Stimulated activated CD4-positive, alpha-beta T cell treated with anti-CD3 and anti-CD28 coated beads, Interleukin-15, amount 100 ng/mL, for 1 hour (primary cell): ENCODE measurements at regions not wholly inside any gene's neighbourhood (a gene's known extent, or its start where the extent isn't known, plus 50 kb on each side); places are given as distances from the start of the nearest gene placed in this dataset.

Experiments
- DNase-seq, 2 donors: peaks; one replicate each; pipeline ENCODE4 v3.0.0-alpha.2; 2020; ENCODE audit warnings: low read depth in 1 of 2, low spot score in 1 of 2

DNA sequence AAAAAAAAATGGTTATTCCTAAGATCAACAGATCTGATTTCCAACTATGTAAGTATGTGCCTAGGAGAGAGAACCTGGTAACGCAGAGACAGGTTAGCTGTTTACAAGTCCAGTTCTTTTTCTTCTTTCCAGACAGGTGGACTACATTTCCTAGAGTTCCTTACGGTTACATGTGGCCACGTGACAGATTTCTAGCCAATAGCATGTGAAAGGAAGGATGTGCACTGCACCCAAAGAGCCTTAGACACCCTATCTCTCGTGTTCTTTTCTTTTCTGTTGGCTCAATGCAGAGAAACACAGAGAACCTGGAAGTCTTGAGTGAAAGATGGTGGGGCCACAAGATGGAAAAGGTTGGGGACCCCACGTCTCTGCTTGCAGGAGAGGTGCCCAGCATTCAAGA is 375.9 kb downstream of the TNS1 start:
- no peak for DNase-seq

DNA sequence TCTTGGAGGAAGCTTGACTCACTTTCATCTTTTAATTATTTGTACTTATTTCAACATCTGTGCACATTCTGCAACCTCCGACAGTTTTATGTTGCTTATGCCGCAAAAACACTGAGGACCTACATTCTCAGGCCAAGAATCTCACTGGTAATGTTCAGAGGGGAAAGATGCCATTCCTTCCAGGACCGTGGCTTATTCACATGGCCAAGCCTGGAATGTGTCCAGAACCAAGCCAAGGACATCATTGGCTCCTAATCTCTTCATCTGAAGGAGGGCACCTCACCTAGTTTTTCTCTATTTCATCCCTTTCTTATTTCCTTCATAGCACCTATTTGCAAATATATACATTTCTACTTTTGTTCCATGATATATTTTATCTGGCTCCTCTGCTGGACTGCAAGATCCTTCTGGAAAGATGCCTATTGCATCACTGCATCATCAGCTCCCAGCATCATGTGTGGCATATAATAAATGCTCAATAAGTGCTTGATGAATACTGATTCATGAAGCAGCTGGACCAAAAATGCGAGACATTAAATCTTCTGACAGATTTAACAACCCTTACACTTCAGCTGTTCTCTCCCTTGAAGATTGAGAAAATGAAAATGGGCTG is 377.1 kb downstream of the TNS1 start:
- no peak for DNase-seq

DNA sequence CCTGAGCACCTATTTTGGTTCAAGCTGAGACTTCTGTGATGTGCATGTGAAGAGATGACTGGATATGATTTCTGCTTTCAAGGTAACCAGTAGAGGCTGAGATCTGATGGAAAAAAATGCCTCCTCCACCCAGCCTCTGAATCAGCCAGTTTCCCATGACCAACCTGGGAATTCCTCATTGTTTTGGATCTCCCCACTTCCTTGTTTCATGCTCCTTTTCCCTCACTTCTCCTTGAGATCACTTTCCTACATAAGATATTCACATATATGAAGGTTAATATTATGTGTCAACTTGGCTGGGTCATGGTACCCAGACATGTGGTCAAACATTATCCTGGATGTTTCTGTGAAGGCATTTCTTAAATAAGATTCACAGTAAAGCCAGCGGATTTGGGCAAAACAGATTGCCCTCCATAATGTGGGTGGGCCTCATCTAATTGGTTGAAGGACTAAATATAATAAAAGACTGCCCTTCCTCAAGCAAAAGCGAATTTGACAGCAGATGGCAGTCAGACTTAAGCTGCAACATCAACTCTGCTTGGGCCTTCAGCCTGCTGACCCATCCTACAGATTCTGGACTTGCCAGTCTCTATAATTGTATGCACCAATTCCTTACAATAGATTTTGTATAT is 379.4 kb downstream of the TNS1 start:
- DNase-seq, result no peak

DNA sequence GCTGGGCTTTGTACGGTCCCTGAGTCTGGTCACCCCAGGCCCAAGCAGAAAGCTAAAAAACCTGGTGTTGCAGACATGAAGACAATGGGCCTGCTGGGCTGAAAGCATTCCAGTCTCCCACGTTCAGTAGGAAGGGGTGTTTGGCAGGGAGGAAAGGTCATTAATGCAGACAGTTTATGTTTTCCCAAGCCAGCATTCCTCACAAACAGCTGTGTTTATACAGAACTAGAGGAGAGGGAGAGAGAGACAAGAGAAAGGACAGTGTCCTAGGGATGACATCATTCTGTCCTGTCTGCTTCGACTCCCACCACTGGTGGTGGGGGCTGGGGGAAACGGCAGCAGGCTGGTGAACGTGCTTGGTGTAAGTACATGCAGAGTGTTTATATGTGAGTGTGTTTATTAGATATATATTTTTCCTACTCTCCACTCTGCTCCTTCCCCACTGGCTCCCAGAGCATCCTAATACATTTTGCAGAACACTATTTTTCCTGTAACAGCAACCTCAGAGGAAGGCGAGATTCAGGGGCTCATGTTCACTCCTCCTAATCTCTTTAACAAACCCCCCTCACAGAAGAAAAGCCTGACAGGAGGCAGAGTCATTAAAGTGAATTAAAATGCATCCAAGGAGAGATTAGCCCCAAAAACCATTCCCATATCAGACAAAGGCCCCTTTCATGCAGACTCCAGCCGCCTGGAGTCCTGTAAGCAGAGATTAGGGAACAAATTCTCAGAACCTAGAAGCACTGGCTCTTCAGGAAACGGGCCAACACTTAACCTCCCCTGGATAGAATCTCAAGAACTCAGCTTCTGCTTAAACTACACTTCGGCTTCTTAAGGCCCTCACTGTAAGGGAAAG is 380.4 kb downstream of the TNS1 start:
- no peak for DNase-seq

DNA sequence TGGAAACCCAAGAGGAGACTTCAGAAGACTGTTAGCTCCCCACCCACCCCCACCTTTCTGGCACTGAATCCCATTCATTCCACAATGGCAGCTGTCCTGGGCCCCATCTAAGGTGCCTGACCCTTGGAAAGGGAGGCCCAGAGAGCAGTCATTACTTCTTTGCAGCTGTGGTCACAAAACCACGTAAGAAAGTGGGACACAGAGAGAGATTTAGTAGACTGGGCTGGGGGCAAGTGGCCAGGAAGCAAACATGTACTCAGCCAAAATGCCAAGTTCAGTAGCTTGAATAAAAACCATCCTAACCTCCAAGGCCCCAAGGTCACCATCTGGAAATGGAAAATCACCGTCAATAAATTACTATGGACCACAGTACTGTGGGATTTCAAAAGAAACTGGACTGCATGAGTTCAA is 381.4 kb downstream of the TNS1 start:
- no peak for DNase-seq

DNA sequence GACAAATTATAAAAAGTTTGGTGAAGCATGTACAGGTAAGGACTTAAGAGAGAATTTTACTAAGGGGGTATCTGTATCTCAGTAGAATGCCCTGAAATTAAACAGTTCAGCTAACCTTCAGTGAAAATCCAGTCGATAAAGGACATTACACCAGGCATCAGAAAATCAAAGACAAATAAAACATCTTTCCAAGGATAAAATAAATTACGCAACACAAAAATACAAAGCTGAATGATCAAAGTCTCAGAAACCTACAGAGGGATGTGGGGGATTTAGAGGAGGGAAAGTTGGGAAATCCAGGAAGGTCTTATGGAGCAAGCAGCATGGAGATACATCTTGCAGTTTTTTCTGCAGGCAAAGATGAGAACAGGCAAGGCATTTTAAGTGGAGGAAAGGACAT is 384.1 kb downstream of the TNS1 start:
- DNase-seq, result no peak

DNA sequence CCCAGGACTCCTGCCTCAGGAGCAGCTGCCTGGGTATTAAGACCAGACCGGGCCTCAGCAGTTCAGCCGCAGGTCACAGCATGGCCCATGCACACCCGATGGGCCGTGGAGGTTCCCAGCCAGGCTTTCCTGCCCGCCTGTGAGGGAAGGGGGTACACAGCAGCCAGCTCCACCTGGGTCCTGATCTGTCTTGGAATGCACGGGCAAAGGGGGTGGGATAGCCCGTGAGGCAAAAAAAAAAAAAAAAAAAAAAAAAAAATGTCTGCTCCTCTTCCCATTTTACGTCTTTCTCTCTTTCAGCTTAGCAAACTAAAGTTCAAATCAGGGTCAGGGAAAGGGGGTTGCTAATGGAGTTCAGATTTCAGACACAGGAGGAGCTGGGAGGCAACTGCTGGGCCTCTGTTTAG is 385.2 kb downstream of the TNS1 start:
- DNase-seq, result no peak

DNA sequence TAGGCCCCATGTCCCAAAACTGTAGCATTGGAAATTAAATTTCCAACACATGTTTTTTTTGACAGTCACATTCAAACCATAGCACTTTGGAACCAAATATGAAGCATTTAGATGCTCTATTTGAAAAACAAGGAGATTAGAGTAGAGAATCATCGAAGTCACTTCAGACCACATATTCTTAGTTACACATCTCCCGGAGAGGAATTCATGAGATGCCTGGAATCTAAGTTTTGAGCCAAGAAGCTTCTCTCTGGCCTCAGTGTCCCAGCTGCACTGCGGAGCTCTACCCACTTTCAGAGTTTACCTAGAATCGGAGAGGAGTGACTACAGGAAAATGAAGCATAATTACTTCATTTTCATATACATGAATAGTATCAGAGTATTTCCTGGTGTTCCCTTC is 385.9 kb downstream of the TNS1 start:
- no peak for DNase-seq

DNA sequence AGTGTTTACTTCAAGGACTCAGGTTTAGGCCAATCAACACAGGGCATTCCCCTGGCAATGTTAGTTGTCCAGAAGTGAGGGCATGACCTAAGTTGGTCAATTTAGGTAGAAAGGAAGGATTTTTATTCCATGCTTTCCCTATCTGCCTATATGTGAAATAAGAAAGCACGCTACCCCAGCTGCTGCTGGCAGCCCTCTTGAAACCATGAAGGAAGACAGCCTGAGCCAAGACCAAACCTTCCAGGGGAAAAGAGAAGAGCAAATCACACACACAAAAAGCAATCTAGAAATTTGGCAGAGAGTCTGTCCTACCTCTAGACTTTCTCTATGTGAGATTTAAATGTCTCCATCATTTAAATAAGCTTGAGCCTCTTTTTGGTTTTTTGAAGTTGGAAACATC is 387.6 kb downstream of the TNS1 start:
- no peak for DNase-seq

DNA sequence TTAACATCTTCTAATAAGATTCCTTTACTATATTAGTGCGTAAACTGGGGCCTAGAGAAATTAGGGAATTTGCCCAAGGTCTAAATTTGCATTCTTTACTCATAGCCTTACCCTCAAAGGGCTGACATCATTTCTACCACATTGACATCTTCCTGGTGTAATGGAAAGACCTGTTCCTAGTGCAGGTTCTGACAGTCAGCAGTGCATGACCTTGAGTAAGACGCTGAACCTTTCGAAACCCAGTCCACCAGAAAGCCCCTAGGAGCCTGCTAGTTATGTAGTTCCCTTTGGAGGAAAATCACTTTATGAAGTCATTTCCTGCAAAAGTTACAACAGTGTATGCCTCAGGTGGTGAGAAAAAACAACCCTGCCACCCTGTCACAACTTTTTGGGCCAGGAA is 388.3 kb downstream of the TNS1 start:
- DNase-seq, result no peak

DNA sequence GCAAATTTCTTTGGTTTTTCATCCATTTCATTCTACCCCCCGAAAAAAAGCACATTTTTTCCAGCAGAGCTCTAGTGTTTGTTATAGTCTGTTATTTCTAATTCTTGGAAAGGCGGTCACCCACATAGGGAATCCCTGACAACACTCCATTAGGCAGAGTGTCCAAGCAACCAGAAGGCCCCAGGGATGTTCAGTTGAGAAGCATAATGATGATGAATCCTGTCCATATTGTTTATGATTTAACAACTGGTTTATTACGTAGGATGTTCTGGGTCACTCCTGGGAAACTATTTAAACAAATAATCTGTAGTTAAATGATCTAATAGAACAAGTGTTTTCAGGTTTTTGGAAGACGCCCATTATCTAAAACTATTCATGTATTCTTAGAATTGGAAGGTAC is 388.7 kb downstream of the TNS1 start:
- DNase-seq, result no peak

DNA sequence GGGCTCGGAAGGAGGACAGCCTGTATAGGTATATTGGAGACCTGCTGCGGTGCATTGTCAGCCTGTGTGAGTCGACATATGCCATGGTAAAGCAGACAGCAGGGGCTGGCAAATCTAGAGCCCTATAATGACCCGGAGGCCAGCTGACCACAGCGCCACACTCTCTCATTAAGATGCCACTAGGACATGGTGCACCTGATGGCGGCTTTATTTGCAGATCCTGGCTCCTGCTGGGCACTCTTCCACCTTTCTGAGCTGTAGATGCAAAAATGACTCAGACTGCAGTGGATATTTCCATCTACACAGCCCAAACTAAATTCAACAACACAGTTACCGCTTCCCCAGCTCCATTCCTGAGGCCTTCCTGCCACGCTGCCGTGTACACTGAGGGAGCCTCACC is 389.9 kb downstream of the TNS1 start:
- DNase-seq, result no peak

DNA sequence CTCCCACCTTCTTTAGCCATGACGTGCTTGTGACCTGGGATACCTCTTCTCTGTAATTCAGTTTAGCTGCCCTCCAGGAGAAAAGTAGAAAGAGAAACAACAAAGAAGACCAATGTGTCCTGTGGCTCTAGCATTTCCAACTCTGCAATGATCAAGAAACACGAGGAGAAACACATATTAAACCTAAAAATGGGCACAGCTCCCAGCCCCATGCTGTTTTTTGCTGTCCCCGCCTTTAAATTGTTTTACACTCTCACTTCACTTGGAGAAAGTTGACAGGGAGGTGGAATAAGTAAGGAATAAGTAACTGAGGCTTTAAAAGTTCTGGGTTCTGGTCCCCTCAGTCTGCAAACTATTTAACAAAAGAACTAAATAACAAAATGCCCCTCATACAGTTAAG is 390.6 kb downstream of the TNS1 start:
- no peak for DNase-seq

DNA sequence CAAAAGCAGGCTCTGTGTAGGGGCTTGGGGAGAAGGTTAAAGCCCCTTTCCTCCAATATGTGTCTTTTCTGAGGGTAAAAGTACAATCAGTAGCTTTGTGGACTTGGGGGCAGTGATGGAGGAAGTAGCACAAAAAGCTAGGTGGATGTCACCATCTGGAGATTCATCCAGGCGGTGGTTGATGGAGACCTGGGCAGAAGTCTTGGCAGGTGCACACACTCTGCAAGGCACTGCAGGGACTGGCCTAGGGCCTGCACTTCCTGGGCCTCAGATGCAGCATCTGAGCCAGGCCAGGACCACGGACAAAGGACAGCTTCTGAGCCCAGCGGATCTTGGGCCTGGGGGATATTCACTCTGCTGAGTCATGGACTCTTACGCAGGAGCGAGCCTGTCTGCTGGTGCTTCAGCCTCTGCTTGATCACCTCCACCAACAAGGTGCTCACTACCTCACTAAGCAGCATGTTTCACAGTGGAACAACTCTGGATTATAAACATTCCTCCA is 391.1 kb downstream of the TNS1 start:
- DNase-seq, result no peak

DNA sequence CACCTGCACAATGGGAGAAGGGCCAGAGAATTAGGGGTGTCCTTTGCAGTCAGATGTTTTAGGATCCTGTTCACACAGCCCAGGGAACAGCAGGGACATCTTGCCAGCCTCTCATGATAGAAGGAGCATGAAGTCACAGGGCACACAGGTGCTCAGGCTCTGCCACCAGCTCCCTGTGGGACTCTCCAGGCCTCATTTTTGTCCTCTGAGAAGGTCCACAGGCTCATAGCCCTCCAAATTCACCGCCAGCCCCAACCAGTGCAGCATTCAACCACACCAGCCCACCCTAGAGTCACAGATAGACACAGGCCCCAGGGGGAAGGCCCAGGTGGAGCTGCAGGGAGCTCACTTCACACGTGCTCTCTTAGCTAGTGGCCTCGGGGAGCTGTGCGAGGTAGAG is 391.7 kb downstream of the TNS1 start:
- DNase-seq, result no peak

DNA sequence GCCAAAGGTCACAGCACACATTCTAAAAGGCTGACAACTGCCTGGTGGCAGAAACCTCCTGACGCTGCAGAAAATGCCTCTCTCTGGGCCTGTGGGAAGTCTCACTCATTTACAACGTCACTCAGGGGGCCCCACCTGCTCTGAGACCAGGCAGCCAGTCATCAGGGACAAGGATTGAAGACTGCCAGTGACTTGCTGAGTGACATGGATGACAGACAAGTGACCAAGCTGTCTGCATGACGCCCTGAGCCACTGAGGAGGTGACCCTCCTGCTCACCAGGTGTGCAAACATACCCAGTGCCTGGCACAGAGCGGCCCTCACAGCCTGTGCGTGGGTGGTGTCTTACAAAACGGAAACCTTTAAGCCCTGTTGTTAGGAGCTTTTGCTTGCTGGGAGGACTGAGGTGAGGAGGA is 392.4 kb downstream of the TNS1 start:
- DNase-seq, result peak in 1 of 2 donors; percentile 25

DNA sequence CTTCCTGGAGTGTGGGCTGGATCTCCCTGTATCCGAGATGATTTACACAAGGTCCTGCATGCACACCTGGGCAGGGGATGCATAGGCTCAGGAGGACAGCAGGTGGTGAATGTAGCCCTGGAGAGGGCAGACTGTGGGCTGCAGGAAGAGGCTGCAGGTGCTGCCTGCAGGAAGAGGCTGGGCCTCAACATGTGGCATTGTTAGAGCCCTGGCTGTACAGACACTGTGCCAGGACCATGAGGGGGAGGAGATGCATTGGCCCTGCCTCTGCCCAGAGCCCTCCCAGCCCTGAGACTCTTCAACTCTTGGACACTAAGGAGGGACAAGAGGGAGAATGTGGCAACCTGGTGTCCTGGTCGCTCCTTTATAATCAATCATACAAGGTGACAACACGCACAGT is 392.8 kb downstream of the TNS1 start:
- no peak for DNase-seq

DNA sequence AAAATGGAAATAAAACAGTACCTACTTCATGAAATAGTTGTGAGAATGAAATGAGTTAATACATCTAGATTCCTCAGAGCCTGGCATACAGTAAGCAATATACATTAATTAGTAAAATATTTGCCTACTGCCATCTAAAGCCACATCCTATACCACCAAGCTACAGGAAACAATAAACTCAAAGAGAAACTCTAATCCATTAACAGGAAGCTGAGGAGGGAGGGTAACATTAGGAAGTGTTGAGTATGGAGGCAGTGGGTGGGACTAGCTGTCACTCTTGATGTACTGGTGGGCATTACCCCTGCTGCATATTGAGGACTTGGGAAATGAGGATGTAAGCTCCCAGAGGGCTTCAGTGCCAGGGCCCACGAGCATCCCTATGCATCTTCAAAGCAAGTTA is 396.5 kb downstream of the TNS1 start:
- no peak for DNase-seq

DNA sequence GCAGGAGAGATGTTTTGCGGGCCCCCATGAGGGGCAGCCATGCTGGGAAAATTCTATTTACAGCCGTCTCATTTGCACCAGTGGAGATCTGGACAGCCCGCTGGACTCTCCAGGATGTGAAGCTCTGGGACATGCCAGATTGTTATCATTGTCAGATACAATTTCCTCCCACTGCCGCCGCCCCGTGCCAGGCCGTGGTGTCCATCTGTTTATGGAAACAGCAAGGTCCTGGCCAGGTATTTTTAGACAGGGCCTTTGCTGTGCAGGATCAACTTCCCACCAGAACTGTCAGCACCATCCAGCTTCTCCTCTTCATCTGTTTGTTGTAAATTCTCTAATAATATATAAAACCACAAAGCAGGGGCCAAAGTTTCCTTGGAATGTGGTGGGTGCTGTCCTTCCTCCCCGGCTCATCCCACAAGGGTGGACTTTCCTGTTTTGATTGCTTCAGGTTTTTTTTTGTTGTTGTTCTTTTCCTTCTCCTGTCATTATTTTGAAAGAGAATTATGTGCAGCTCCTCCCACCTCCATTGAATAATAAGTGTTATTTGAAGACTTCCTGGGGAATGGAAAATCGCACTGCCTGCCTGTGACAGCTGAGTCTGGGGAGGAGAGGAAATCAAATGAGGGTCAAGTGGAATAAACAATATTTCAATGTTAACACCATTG is 398.1 kb downstream of the TNS1 start:
- no peak for DNase-seq

DNA sequence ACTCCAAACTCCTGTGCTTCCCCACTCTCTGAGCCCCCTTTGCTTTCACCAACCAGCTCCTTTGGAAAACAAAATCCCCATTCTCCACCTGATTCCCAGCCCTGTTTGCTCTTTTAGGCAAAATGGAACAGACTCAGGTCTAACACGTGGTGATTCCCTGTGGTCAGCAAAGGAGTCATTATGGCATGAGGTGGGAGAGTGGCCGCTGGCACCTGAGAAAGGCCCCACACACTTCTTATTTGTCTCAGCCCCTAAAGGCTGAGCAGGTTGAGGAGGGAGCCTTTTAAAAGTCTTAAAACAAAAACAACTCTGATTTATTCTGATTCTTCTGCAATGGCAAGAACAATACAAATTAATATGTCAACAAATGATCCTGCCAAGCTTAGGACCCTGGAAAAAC is 401.2 kb downstream of the TNS1 start:
- no peak for DNase-seq

DNA sequence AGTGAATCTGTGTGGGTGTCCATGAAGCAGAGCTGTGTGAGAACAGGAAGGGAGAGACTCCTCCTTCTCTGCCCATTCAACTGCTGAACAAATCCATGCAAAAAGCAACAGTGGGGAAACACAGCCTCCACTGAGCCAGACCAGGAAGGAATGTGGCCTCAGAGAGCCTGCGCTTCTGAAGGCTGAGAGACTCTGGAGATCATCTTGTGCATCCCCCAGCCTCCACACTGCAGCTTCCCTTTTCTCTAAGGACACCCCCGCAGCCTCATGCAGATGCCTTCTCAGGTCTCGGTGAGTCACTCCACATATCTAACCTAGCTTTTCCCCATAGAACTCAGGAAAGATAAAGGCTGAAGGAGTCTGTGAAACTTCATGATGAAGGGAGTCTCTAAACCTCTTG is 402.9 kb downstream of the TNS1 start:
- no peak for DNase-seq

DNA sequence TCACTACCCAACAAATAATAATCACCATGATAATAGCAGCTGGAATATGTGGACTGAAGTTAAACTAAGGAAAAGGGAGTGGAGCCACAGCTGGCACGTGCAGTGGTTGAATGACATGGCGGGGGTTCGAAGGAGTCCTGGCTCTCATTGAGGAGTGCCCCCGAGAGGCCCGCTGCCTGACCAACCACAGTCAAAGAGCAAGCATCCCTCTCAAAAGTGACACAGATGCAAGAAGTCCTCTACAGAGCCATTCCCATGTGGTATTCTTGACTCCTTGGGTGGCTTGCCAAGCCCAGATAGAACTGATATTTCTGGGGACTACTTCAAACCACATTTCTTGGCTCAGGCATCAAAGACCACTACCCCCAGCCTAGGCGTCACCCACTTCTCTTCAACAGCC is 405.1 kb downstream of the TNS1 start:
- no peak for DNase-seq
